Endothelial cell (in vitro differentiated cells): ENCODE measurements at regions not wholly inside any gene's neighbourhood (a gene's known extent, or its start where the extent isn't known, plus 50 kb on each side); places are given as distances from the start of the nearest gene placed in this dataset.
"Not testable (repeated sequence)": the region's sequence is repeated elsewhere in the genome, so short reads cannot be mapped to it uniquely, and the experiment has no call there.

Source experiments
- DNase-seq: peaks from one replicate; pipeline ENCODE4 v3.0.0; 2021; ENCODE audit warnings: low spot score
- H3K27ac Mint-ChIP-seq: one replicate; pipeline ENCODE4 v1.8.0; 2021; ENCODE audit warnings: mixed read lengths, inconsistent platforms; ENCODE audit not compliant: unreplicated experiment
- H3K27me3 Mint-ChIP-seq: one replicate; pipeline ENCODE4 v1.8.0; 2021; ENCODE audit warnings: mild to moderate bottlenecking, moderate library complexity, mixed read lengths, inconsistent platforms; ENCODE audit not compliant: unreplicated experiment
- H3K36me3 Mint-ChIP-seq: one replicate; pipeline ENCODE4 v1.8.0; 2021; ENCODE audit warnings: mild to moderate bottlenecking, low read depth, mixed read lengths, inconsistent platforms; ENCODE audit not compliant: unreplicated experiment
- H3K4me1 Mint-ChIP-seq: one replicate; pipeline ENCODE4 v1.8.0; 2021; ENCODE audit warnings: mild to moderate bottlenecking, mixed read lengths, inconsistent platforms; ENCODE audit not compliant: unreplicated experiment
- H3K4me3 Mint-ChIP-seq: one replicate; pipeline ENCODE4 v1.8.0; 2021; ENCODE audit warnings: mild to moderate bottlenecking, mixed read lengths, inconsistent platforms; ENCODE audit not compliant: unreplicated experiment
- H3K9me3 Mint-ChIP-seq: one replicate; pipeline ENCODE4 v1.8.0; 2021; ENCODE audit warnings: mixed read lengths, inconsistent platforms; ENCODE audit not compliant: unreplicated experiment
- TF ChIP-seq, protein P1 (sequence below): fragments of 200-600 bp; sonication (generic); IDR thresholded peaks from one replicate; pipeline ENCODE4 v1.5.0; 2021; ENCODE audit warnings: antibody characterized with exemption; ENCODE audit not compliant: unreplicated experiment

DNA sequence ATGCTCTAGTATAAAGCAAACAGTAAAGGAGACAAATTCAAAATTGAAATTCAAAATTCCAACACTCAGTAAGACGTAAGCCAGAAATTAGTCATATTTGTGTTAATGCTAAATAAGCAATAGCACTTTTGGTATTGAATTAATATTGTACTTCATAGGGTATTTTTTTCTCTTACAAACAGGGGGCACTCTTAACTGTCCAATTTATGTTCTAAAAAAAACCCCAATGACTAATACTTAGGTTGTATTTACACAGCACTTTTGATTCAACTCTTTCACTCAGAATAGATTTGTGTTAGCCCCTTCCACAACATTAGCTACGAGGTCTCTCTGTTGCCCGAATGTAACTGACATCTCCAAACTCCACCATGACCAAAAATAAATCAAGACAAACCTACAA lies 284.9 kb upstream of the COBL start:
- Mint-ChIP-seq H3K4me1 (no peaks in the 10 kb centered on the region), H3K27me3 (peaks cover 5% of the 10 kb centered on the region), H3K4me3 (no peak overlapping the region), H3K36me3 (peaks cover 3% of the 10 kb centered on the region), H3K9me3 (peaks cover 9% of the 10 kb centered on the region), H3K27ac (no peak overlapping the region)
- TF ChIP-seq, protein P1, sequence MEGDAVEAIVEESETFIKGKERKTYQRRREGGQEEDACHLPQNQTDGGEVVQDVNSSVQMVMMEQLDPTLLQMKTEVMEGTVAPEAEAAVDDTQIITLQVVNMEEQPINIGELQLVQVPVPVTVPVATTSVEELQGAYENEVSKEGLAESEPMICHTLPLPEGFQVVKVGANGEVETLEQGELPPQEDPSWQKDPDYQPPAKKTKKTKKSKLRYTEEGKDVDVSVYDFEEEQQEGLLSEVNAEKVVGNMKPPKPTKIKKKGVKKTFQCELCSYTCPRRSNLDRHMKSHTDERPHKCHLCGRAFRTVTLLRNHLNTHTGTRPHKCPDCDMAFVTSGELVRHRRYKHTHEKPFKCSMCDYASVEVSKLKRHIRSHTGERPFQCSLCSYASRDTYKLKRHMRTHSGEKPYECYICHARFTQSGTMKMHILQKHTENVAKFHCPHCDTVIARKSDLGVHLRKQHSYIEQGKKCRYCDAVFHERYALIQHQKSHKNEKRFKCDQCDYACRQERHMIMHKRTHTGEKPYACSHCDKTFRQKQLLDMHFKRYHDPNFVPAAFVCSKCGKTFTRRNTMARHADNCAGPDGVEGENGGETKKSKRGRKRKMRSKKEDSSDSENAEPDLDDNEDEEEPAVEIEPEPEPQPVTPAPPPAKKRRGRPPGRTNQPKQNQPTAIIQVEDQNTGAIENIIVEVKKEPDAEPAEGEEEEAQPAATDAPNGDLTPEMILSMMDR: no peak
- no peak for DNase-seq

DNA sequence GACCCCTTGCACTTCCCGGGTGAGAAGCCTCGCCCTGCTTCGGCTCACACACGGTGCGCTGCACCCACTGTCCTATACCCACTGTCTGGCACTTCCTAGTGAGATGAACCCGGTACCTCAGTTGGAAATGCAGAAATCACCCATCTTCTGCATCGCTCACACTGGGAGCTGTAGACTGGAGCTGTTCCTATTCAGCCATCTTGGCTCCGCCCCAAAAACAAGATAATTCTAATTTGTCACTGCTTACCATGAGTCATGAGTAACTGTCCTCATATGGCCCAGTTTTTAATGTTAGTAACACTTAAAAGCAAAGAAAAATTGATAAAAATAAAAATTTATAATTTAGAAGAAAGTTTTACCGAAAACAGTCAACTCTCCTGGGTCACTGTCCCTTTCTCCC lies 283.3 kb upstream of the COBL start:
- not testable (repeated sequence) for H3K9me3 Mint-ChIP-seq, DNase-seq, H3K4me3 Mint-ChIP-seq, H3K27ac Mint-ChIP-seq, H3K27me3 Mint-ChIP-seq, H3K4me1 Mint-ChIP-seq, H3K36me3 Mint-ChIP-seq

DNA sequence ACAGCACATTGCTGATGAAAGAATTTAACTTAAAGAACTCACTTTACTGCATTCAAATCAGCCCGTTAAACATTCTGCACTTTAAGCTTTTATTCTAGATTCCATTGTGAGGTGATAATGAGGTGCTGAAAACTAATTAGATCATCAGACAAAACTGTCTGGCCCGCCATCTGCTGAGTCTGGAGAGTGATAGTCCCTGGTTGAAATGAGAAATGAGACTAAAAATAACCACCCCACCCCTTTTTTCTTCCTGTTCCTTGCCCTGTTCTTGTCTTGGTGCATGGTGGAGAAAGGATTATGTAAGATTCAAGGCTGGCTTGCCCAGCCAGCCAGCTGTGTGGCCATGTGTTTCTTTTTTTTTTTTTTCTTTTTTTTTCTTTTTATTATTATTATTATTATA lies 277.0 kb upstream of the COBL start:
- Mint-ChIP-seq H3K4me1 (peaks cover 7% of the 10 kb centered on the region), H3K36me3 (no peaks in the 10 kb centered on the region), H3K9me3 (no peaks in the 10 kb centered on the region), H3K27ac (no peak overlapping the region), H3K27me3 (peaks cover 6% of the 10 kb centered on the region), H3K4me3 (no peak overlapping the region)
- TF ChIP-seq, protein P1: no peak
- no peak for DNase-seq

DNA sequence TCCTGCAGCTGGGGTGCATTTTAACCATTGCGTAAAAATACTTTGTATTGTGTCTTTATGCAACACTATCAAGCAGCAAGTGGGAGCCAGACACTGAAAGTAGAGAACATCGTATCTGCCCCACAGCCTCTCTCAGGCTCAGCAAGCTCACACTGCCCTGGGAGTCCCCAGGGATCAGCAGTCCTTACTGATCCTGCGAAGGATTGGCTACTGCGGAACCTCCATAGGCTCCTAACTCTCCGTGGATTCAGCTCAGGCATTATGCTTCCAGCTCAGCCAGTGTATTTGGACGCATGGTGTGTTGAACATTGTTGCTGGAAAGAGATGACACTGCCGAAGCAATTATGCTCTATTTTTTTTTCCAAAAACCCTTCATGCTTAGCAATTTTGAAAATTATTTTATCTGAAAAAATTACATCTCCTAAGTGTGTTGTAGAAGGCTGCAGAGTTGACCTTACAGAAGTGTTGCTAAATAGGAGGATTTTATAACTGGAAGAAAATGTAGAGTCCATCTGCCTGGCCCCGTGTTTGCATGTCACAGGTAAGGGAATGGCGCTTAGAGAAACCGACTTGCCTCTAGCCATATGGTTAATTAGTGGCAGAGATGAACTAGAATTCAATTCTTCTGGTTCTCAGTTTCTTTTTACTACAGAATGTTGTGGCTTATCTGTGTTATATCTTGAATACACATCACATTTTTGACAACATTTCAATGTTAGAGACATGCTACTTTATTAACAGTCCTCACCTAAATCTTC lies 276.4 kb upstream of the COBL start:
- TF ChIP-seq, protein P1: no peak
- no peak overlapping the region for H3K27ac Mint-ChIP-seq
- DNase-seq: no peak
- H3K36me3 Mint-ChIP-seq: no peaks in the 10 kb centered on the region
- peaks cover 6% of the 10 kb centered on the region for H3K27me3 Mint-ChIP-seq
- H3K4me3 Mint-ChIP-seq: no peak overlapping the region
- peaks cover 13% of the 10 kb centered on the region for H3K4me1 Mint-ChIP-seq
- H3K9me3 Mint-ChIP-seq: no peaks in the 10 kb centered on the region

DNA sequence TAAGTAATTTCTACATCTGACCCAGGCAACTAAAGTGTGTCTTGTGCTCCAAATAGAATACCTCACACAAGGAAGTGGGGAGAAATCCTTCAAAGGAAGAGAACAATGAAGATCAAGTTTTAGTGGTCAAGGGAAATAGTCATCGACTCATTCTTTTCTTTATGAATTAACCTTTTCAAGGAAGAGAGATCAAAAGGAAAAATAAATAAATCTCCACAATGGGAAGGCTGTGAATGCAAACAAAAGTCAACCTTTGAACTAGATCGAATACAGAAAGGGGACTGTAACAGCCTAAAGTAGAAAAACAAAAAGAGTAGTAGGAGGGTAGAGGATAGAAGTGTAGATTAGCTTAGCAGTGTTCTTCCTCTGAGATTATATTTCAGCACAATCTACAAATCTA lies 274.6 kb upstream of the COBL start:
- H3K36me3 Mint-ChIP-seq: no peaks in the 10 kb centered on the region
- TF ChIP-seq, protein P1: no peak
- no peak for DNase-seq
- peaks cover 4% of the 10 kb centered on the region for H3K27me3 Mint-ChIP-seq
- no peaks in the 10 kb centered on the region for H3K9me3 Mint-ChIP-seq
- H3K27ac Mint-ChIP-seq: peak overlapping the region; percentile 49
- no peak overlapping the region for H3K4me3 Mint-ChIP-seq
- H3K4me1 Mint-ChIP-seq: peaks cover 17% of the 10 kb centered on the region
